ENCODE measurements at regions not wholly inside any gene's neighbourhood (a gene's known extent, or its start where the extent isn't known, plus 50 kb on each side); places are given as distances from the start of the nearest gene placed in this dataset.

GRCh38 chr5:116703328-116703727 lies 128.7 kb upstream of the SEMA6A start:
- no peak for TF ChIP-seq CTCF (IDR thresholded peaks at IDR 0.05)
- no peak for TF ChIP-seq POLR2A (IDR thresholded peaks at IDR 0.05)
- no peak for TF ChIP-seq POLR2AphosphoS5 (IDR thresholded peaks at IDR 0.05; ENCODE audit: insufficient read depth in 1 of 2, low read depth in 1 of 2)

Measured in vagina (tissue), 2 donors.